ENCODE measurements at regions not wholly inside any gene's neighbourhood (a gene's known extent, or its start where the extent isn't known, plus 50 kb on each side); places are given as distances from the start of the nearest gene placed in this dataset.
"Not testable (repeated sequence)": the region's sequence is repeated elsewhere in the genome, so short reads cannot be mapped to it uniquely, and the experiment has no call there.

DNA sequence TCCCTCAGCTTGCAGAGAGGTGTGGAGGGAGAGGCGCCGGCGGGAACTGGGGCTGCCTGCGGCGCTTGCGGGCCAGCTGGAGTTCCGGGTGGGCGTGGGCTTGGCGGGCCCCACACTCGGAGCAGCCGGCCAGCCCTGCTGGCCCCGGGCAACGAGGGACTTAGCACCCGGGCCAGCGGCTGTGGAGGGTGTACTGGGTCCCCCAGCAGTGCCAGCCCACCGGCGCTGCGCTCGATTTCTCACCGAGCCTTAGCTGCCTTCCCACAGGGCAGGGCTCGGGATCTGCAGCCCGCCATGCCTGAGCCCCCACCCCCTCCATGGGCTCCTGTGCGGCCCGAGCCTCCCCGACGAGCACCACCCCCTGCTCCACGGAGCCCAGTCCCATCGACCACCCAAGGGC, 133.5 kb upstream of the NRP1 start:
- DNase-seq: not testable (repeated sequence)

GRCh38 chr10:33465747-33466146, 131.3 kb upstream of the NRP1 start:
- DNase-seq: no peak

DNA sequence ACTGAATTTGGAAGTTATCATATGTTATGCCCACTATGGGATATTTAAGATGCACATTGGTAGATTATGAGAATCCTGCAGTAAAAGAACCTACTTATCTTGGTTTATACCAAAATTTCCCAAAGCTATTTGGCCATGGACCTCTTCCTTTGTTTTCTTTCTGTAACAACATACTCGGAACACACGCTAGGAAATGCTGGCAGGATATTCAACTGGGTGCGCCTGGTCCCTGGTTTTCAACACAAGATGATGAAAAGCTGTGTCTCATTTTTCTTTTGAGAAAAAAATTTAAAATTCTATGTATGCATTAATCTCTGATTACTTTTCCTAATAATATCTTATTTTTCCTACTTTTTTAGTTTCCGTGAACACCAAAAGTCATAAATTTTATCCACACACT, 128.5 kb upstream of the NRP1 start:
- no peak for DNase-seq

- no peak for DNase-seq
Observed at GRCh38 chr10:33461295-33461640, 126.8 kb upstream of the NRP1 start.

GRCh38 chr10:33460505-33461294, 126.2 kb upstream of the NRP1 start:
- no peak for DNase-seq

DNA sequence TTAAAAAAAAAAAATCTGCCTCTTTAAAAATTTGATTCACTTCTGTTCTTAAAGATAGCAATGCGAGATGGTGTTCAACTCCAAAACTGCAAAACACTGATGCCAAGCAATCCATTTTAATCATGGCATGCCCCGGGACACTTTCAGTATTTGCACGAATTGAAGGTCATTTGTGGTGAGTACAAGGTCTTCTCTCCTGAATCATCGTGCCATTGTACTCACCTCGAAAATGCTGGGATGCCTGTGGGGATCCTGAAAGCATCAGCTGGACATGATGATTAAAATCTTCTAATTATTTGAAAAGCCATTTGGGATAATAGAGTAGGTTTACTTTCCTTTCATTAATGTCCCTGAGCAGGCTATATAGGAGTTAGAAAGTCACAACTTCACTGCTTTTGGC, 125.1 kb upstream of the NRP1 start:
- no peak for DNase-seq

- no peak for DNase-seq
Observed at GRCh38 chr10:33455029-33455428, 120.6 kb upstream of the NRP1 start.

- DNase-seq: no peak
Observed at GRCh38 chr10:33454554-33454953, 120.1 kb upstream of the NRP1 start.

GRCh38 chr10:33453081-33454025, 118.9 kb upstream of the NRP1 start:
- peak; percentile 21 for DNase-seq

GRCh38 chr10:33448421-33449140, 114.1 kb upstream of the NRP1 start:
- DNase-seq: no peak

- no peak for DNase-seq
Observed at GRCh38 chr10:33441561-33441960, 107.1 kb upstream of the NRP1 start.

- no peak for DNase-seq
Observed at GRCh38 chr10:33434933-33435332, 100.5 kb upstream of the NRP1 start.

DNA sequence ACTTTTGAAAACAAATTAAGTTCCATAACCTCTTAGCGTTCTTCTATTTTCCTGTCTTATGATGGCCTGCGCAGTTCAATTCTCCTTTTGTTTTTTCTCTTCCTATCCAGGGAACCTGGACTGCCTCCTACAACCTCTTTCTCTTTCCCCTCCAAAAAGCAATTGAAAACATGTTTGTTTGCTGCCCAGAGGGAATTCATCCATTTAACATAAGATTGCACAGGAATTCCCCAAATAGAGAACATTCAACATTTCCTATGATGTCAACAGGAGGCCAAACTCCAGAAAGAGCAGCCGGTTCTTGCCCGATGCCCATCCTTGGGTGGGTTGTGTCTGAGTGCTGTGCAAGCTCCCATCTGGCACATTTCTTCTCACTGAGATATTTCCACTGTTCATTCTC, 94.2 kb upstream of the NRP1 start:
- DNase-seq: no peak

DNA sequence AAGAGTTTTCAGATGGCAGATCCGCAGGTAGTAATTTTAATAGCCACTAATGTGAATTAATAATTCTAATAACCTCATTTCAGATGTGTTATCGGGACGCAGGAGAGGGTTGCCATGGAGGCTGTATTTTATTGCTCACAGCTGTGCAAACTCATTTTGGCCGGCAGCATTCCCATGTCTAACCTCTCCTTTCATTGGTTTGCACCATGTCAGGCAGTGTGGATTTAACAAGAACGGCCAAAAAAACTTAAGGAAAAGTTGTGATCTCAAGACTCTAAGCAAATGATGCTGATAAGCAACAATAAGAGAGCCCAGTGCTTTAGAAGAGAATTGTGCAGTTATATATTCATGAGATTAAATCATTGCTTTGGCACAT, 88.7 kb upstream of the NRP1 start:
- DNase-seq: peak; percentile 71

- DNase-seq: no peak
Observed at GRCh38 chr10:33422471-33423153, 88.1 kb upstream of the NRP1 start.

DNA sequence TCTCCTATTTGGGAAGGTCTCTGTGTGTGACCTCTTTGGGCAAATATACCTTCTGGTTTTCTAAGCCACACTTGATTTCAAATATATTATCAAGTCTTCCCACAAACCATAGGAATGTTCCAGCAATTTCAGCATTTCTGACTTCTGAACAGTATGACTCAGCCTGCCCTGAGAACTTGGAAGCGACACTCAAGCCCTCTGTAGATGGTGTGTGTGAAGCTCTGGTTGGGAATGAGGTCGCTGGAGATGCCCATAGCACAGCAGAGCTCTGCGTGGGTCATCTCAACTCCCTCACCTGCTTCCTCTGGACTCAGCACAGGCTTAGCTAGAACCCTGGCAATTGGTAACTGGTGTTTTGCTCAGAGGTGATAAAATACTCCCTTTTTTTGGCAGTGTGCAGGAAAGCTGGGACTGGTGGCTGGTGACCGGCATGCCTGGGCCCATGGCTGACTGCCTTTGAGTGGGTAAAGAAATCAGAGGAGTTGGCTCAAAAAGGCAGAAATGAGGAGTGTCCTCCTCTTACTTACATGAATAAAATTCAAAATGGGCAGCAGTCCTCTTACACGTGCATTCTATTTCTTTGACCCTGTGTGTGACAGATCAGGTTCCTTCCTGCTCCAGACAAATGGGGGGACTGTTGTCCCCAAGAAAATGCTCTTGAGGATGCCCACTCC, 87.5 kb upstream of the NRP1 start:
- DNase-seq: no peak

- no peak for DNase-seq
Observed at GRCh38 chr10:33419311-33419710, 84.8 kb upstream of the NRP1 start.

DNA sequence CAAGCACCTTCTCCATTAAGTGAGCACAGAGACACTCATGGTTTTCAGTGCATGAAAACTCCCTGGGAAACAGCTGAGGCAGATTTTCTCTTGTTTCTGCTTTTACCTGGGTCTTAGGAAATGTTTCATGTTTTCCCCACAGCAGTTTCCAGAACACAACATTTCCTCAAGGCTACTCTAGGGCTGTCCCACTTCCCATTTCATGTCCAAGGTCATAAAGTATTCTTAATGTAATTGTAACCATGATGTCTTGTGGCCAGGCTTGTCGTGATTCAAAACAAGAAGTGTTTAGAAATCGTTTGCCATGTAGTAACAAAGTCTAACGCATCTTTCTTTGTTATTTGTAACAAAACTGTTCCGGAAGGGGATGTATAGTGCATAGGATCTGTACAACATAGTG, 83.8 kb upstream of the NRP1 start:
- DNase-seq: no peak

DNA sequence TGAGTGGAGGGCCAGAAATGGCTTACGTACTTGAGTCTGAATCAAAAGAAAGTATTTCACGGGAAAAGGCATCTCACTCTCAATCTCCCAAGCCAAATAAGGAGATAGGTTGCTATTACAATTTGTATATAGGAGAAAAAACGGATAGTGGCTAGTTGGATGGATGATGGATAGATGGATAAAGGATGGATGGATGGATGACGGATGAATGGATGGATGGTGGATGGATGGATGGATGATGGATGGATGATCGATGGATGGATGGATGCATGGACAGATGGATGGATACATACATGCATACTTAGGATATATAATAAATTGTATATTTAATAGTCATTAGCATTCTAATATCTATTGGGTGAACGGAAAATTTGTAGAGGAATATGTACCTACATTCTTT, 82.2 kb upstream of the NRP1 start:
- DNase-seq: no peak

- no peak for DNase-seq
Observed at GRCh38 chr10:33416209-33416608, 81.7 kb upstream of the NRP1 start.

DNA sequence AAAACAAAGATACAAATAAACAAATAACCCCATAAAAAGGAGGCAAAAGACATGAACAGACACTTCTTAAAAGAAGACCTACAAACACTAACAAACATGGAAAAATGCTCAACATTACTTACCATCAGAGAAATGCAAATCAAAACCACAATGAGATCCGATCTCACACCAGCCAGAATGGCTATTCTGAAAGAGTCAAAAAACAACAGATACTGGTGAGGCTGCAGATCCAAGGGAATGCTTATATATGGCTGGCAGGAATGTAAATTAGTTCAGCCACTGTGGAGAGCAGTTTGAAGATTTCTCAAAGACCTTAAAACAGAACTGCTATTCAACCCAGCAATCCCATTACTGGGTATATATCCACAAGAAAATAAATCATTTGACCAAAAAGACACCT, 80.4 kb upstream of the NRP1 start:
- no peak for DNase-seq

Measured in left kidney (tissue), 1 donor.